ENCODE measurements at regions not wholly inside any gene's neighbourhood (a gene's known extent, or its start where the extent isn't known, plus 50 kb on each side); places are given as distances from the start of the nearest gene placed in this dataset.
"Not testable (repeated sequence)": the region's sequence is repeated elsewhere in the genome, so short reads cannot be mapped to it uniquely, and the experiment has no call there.

GRCh38 chrX:51035746-51036145, 125.2 kb downstream of the BMP15 start:
- H3K27ac ChIP-seq (ENCODE audit: low read length) = no peak overlapping the region
- no peak for ATAC-seq (ENCODE audit: insufficient read depth, low read depth)
- no peak for DNase-seq
- no peaks in the 10 kb centered on the region for H3K79me2 ChIP-seq (ENCODE audit: insufficient read depth, low read length)
- no peak overlapping the region for H2AFZ ChIP-seq (ENCODE audit: low read depth, low read length)
- no peak overlapping the region for H3K4me2 ChIP-seq (ENCODE audit: insufficient read depth, low read length)
- H3K4me3 ChIP-seq (ENCODE audit: low read depth in 1 of 2, low read length in 2 of 2) = no peak overlapping the region
- H3K36me3 ChIP-seq (ENCODE audit: insufficient read depth, low read length) = no peaks in the 10 kb centered on the region
- no peaks in the 10 kb centered on the region for H3K27me3 ChIP-seq (ENCODE audit: insufficient read depth, low read length, poor library complexity)
- no peaks in the 10 kb centered on the region for H3K9me3 ChIP-seq (ENCODE audit: insufficient read depth, low read length, severe bottlenecking)
- no peaks in the 10 kb centered on the region for H4K20me1 ChIP-seq (ENCODE audit: insufficient read depth, low read length)
- no peak overlapping the region for H3K9ac ChIP-seq (ENCODE audit: low read depth, low read length)
- TF ChIP-seq EZH2 (IDR thresholded peaks at IDR 0.05; ENCODE audit: borderline replicate concordance, low read depth, low read length, severe bottlenecking) (no peak), CTCF (IDR thresholded peaks at IDR 0.05; ENCODE audit: borderline replicate concordance, extremely low read depth, low read length, poor library complexity, severe bottlenecking) (no peak)
- H3K4me1 ChIP-seq (ENCODE audit: insufficient read depth, low read length) = no peaks in the 10 kb centered on the region

GRCh38 chrX:51047950-51048349, 137.4 kb downstream of the BMP15 start:
- Histone ChIP-seq H3K27me3 (ENCODE audit: insufficient read depth, low read length, poor library complexity) (no peaks in the 10 kb centered on the region), H2AFZ (ENCODE audit: low read depth, low read length) (no peak overlapping the region), H3K4me2 (ENCODE audit: insufficient read depth, low read length) (no peak overlapping the region), H3K79me2 (ENCODE audit: insufficient read depth, low read length) (no peaks in the 10 kb centered on the region), H3K27ac (ENCODE audit: low read length) (no peak overlapping the region), H3K9ac (ENCODE audit: low read depth, low read length) (no peak overlapping the region), H3K36me3 (ENCODE audit: insufficient read depth, low read length) (no peaks in the 10 kb centered on the region), H3K4me1 (ENCODE audit: insufficient read depth, low read length) (no peaks in the 10 kb centered on the region), H3K9me3 (ENCODE audit: insufficient read depth, low read length, severe bottlenecking) (no peaks in the 10 kb centered on the region), H4K20me1 (ENCODE audit: insufficient read depth, low read length) (no peaks in the 10 kb centered on the region), H3K4me3 (ENCODE audit: low read depth in 1 of 2, low read length in 2 of 2) (no peak overlapping the region)
- TF ChIP-seq EZH2 (IDR thresholded peaks at IDR 0.05; ENCODE audit: borderline replicate concordance, low read depth, low read length, severe bottlenecking) = no peak
- no peak for TF ChIP-seq CTCF (IDR thresholded peaks at IDR 0.05; ENCODE audit: borderline replicate concordance, extremely low read depth, low read length, poor library complexity, severe bottlenecking)
- ATAC-seq (ENCODE audit: insufficient read depth, low read depth) (no peak), DNase-seq (no peak)

- no peak for TF ChIP-seq EZH2 (IDR thresholded peaks at IDR 0.05; ENCODE audit: borderline replicate concordance, low read depth, low read length, severe bottlenecking)
- no peak for TF ChIP-seq CTCF (IDR thresholded peaks at IDR 0.05; ENCODE audit: borderline replicate concordance, extremely low read depth, low read length, poor library complexity, severe bottlenecking)
- no peak for ATAC-seq (ENCODE audit: insufficient read depth, low read depth)
These were observed 143.2 kb downstream of the BMP15 start for GRCh38 chrX:51053741-51054140.

GRCh38 chrX:51098046-51098445, 187.5 kb downstream of the BMP15 start:
- TF ChIP-seq EZH2 (IDR thresholded peaks at IDR 0.05; ENCODE audit: borderline replicate concordance, low read depth, low read length, severe bottlenecking) = no peak
- TF ChIP-seq CTCF (IDR thresholded peaks at IDR 0.05; ENCODE audit: borderline replicate concordance, extremely low read depth, low read length, poor library complexity, severe bottlenecking) = no peak
- Histone ChIP-seq H2AFZ (ENCODE audit: low read depth, low read length) (no peak overlapping the region), H3K4me3 (ENCODE audit: low read depth in 1 of 2, low read length in 2 of 2) (no peak overlapping the region), H3K36me3 (ENCODE audit: insufficient read depth, low read length) (no peaks in the 10 kb centered on the region), H3K4me1 (ENCODE audit: insufficient read depth, low read length) (no peaks in the 10 kb centered on the region), H3K27ac (ENCODE audit: low read length) (no peak overlapping the region), H3K9me3 (ENCODE audit: insufficient read depth, low read length, severe bottlenecking) (no peaks in the 10 kb centered on the region), H3K4me2 (ENCODE audit: insufficient read depth, low read length) (no peak overlapping the region), H3K79me2 (ENCODE audit: insufficient read depth, low read length) (no peaks in the 10 kb centered on the region), H3K9ac (ENCODE audit: low read depth, low read length) (no peak overlapping the region), H4K20me1 (ENCODE audit: insufficient read depth, low read length) (no peaks in the 10 kb centered on the region), H3K27me3 (ENCODE audit: insufficient read depth, low read length, poor library complexity) (no peaks in the 10 kb centered on the region)
- no peak for ATAC-seq (ENCODE audit: insufficient read depth, low read depth)
- DNase-seq = no peak

More at GRCh38 chrX:51053741-51054140, 143.2 kb downstream of the BMP15 start:
- Histone ChIP-seq H4K20me1 (ENCODE audit: insufficient read depth, low read length) (no peaks in the 10 kb centered on the region), H2AFZ (ENCODE audit: low read depth, low read length) (no peak overlapping the region), H3K79me2 (ENCODE audit: insufficient read depth, low read length) (no peaks in the 10 kb centered on the region), H3K4me1 (ENCODE audit: insufficient read depth, low read length) (no peaks in the 10 kb centered on the region), H3K9me3 (ENCODE audit: insufficient read depth, low read length, severe bottlenecking) (no peaks in the 10 kb centered on the region), H3K36me3 (ENCODE audit: insufficient read depth, low read length) (no peaks in the 10 kb centered on the region), H3K27me3 (ENCODE audit: insufficient read depth, low read length, poor library complexity) (no peaks in the 10 kb centered on the region), H3K9ac (ENCODE audit: low read depth, low read length) (no peak overlapping the region), H3K4me2 (ENCODE audit: insufficient read depth, low read length) (no peak overlapping the region), H3K27ac (ENCODE audit: low read length) (no peak overlapping the region), H3K4me3 (ENCODE audit: low read depth in 1 of 2, low read length in 2 of 2) (no peak overlapping the region)
- no peak for DNase-seq

- H3K36me3 ChIP-seq (ENCODE audit: insufficient read depth, low read length); H3K9me3 ChIP-seq (ENCODE audit: insufficient read depth, low read length, severe bottlenecking); H3K4me3 ChIP-seq (ENCODE audit: low read depth in 1 of 2, low read length in 2 of 2); H2AFZ ChIP-seq (ENCODE audit: low read depth, low read length); H3K9ac ChIP-seq (ENCODE audit: low read depth, low read length); H3K27me3 ChIP-seq (ENCODE audit: insufficient read depth, low read length, poor library complexity); H3K4me1 ChIP-seq (ENCODE audit: insufficient read depth, low read length); H3K4me2 ChIP-seq (ENCODE audit: insufficient read depth, low read length); H4K20me1 ChIP-seq (ENCODE audit: insufficient read depth, low read length); H3K79me2 ChIP-seq (ENCODE audit: insufficient read depth, low read length); H3K27ac ChIP-seq (ENCODE audit: low read length); ATAC-seq (ENCODE audit: insufficient read depth, low read depth); DNase-seq: not testable (repeated sequence)
These were observed 208.8 kb downstream of the BMP15 start for GRCh38 chrX:51119058-51119926.

Data from DND-41 (cell line).